Neural progenitor cell (in vitro differentiated cells): ENCODE measurements at regions not wholly inside any gene's neighbourhood (a gene's known extent, or its start where the extent isn't known, plus 50 kb on each side); places are given as distances from the start of the nearest gene placed in this dataset.

ENCODE experiments used
- EZH2 ChIP-seq: fragments of 200-600 bp; sonication (generic); IDR thresholded peaks from 2 replicates; pipeline ENCODE4 v1.6.1; 2017; ENCODE audit warnings: antibody characterized with exemption, mild to moderate bottlenecking, moderate library complexity
- EZH2phosphoT487 ChIP-seq: fragments of 200-600 bp; sonication (generic); IDR thresholded peaks from 2 replicates; pipeline ENCODE4 v1.6.1; 2017; ENCODE audit warnings: antibody characterized with exemption
- TF ChIP-seq, protein P1 (sequence below): fragments of 200-600 bp; sonication (generic); IDR thresholded peaks from 2 replicates; pipeline ENCODE4 v1.5.1; 2017; ENCODE audit warnings: antibody characterized with exemption, mild to moderate bottlenecking

GRCh38 chr5:3657364-3658022 lies 61.9 kb downstream of the IRX1 start:
- TF ChIP-seq, protein P1, sequence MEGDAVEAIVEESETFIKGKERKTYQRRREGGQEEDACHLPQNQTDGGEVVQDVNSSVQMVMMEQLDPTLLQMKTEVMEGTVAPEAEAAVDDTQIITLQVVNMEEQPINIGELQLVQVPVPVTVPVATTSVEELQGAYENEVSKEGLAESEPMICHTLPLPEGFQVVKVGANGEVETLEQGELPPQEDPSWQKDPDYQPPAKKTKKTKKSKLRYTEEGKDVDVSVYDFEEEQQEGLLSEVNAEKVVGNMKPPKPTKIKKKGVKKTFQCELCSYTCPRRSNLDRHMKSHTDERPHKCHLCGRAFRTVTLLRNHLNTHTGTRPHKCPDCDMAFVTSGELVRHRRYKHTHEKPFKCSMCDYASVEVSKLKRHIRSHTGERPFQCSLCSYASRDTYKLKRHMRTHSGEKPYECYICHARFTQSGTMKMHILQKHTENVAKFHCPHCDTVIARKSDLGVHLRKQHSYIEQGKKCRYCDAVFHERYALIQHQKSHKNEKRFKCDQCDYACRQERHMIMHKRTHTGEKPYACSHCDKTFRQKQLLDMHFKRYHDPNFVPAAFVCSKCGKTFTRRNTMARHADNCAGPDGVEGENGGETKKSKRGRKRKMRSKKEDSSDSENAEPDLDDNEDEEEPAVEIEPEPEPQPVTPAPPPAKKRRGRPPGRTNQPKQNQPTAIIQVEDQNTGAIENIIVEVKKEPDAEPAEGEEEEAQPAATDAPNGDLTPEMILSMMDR: no peak
- no peak for TF ChIP-seq EZH2
- no peak for TF ChIP-seq EZH2phosphoT487
